ENCODE measurements at regions not wholly inside any gene's neighbourhood (a gene's known extent, or its start where the extent isn't known, plus 50 kb on each side); places are given as distances from the start of the nearest gene placed in this dataset.
A peak's percentile ranks its signal among the peaks of the same experiment; 100 is the strongest.
"Not testable (repeated sequence)": the region's sequence is repeated elsewhere in the genome, so short reads cannot be mapped to it uniquely, and the experiment has no call there.

- peak; percentile 0 for DNase-seq (ENCODE audit: low read depth)
Measured at GRCh38 chr7:65621580-65622201, 248.0 kb downstream of the ZNF92 start.

GRCh38 chr7:65631236-65631635, 241.6 kb upstream of the VKORC1L1 start:
- not testable (repeated sequence) for DNase-seq (ENCODE audit: low read depth)

DNA sequence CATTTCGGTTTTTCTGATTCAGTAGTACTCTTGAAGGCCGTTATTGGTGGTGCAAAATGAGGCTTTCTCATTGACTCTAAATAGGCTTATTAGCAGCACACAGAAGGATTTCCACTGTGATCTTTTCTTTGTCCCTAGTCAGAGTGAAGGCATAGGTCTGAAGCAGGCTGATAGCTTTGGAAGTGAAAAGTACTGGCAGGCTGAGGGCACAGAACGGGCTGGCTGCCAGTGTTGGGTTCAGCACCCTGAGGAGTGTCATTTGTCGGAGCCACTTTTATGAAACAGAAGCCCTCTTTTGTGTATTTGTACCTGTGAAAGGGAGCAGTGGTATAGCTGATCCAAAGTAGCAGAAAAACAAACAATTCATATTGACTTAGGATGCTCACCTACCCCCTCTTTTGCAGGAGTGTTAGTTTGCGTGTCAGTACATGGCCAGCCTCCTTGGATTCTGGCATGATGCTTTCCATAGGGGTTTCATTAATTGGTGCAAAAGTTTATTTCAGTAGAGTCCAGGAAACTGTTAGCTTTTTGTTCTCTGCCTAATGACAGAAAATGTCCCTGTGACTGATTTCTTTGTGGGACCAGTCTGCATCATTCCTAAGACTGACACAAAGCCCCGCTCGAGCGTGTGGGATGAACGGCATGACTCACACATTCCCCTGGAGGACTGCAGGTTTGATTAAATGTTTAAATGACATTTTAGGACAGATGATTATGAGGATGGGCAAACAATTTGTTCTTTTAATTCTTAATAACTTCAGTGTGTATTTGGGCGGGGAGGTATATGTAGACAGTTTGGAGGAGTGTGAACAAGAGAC, 239.1 kb upstream of the VKORC1L1 start:
- not testable (repeated sequence) for DNase-seq (ENCODE audit: low read depth)

DNA sequence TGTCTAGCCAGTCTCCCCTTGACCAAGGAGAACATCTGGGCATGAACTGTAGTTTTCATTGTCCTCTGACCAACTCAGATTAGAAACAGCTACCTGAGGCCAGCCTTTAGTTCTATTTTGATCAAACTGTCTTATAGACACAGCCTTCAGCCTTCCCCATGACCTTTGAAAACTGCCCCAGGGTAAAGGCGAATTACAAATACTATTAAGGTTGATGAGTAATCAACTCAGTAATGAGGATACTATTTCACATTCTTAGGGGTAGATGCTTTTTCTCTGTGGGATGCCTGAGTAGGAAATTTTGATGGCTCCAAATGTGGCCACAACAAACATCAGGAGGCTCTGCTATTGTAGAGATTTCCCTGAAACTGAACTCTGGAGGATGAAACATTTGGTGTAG, 234.0 kb upstream of the VKORC1L1 start:
- DNase-seq (ENCODE audit: low read depth), result not testable (repeated sequence)

DNA sequence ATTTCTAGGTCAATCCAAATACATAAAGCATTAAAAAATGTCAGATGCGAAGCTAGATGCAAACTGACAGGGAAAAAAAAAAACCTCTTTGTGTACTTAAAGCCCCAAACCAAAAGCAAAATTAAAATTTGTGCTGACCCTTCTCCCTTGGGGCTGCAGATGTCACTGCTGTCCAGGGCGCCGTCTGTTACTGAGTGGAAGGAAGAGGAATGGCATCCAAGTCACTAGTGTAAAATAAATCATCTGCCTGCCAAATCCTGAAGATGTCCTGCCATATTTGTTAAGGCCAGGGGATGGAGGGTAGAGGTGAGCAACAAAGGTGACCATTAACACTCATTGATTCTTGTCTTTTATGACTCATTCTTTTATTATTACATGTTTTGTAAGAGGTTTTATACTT, 233.2 kb upstream of the VKORC1L1 start:
- DNase-seq (ENCODE audit: low read depth), result not testable (repeated sequence)

DNA sequence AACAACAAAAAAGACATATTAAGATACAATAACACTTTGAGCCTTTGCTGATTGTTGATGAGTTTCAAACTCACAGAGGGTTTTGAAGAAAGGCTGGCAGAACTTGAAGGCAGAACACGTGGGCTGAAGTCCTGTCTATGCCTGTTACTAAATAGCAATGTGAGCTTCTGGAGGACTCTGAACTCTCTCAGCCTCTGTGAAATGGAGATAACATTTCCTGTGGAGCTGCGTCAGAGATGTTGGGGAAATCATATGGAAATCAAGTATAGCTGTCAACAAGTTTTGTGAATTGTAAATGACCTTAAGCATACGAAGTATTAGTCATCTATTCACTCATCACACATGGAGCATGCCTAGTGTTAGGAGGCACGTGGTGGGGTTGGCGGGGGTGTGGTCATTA, 229.4 kb upstream of the VKORC1L1 start:
- DNase-seq (ENCODE audit: low read depth), result not testable (repeated sequence)

DNA sequence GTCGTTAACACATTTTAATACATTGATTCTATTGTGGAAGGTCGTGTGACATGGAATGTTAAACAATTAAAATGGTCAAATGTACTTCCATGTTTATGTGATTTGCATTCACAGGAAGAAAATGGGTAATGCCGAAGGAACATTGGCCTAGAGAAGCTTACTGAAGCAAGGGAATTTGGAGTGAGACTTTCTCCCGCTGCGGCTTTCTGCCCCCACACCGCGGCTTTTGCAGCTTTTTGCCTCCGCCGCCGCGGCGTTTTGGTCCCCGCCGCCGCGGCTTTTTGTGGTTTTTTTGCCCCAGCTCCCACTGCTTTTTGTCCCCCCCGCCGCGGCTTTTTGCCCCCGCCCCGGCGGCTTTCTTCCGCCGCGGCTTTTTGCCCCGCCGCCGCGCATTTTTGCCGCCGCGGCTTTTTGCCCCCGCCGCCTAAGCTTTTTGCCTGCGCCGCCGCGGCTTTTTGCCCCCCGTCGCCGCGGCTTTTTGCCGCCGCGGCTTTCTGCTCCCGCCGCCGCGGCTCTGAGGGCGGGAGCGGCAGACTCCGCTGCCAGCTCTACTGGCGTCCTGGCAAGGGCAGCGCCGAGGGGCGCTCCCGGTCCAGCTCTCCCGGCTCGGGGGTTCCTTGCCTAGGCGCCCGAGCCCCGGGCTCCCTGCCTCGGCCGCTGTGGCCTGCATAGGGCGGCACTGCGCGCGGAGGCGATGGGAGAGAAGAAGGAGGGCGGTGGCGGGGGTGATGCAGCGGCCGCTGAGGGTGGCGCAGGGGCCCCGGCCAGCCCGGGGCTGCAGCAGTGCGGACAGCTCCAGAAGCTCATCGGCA, 225.5 kb upstream of the VKORC1L1 start:
- DNase-seq (ENCODE audit: low read depth), result not testable (repeated sequence)

DNA sequence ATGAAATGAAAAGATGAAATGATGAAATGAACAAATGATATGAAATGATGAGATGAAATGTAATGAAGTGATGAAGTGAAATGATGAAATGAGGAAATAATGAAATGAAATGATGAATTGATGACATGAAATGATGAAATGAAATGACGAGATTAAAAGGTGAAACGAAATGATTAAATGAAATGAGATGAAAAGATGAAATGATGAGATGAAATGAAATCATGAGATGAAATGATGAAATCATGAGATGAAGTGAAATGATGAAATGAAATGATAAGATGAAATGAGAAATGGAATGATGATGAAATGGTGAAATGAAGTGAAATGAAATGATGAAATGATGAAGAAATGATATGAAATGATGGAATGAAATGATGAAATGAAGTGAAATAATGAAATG, 221.7 kb upstream of the VKORC1L1 start:
- not testable (repeated sequence) for DNase-seq (ENCODE audit: low read depth)

DNA sequence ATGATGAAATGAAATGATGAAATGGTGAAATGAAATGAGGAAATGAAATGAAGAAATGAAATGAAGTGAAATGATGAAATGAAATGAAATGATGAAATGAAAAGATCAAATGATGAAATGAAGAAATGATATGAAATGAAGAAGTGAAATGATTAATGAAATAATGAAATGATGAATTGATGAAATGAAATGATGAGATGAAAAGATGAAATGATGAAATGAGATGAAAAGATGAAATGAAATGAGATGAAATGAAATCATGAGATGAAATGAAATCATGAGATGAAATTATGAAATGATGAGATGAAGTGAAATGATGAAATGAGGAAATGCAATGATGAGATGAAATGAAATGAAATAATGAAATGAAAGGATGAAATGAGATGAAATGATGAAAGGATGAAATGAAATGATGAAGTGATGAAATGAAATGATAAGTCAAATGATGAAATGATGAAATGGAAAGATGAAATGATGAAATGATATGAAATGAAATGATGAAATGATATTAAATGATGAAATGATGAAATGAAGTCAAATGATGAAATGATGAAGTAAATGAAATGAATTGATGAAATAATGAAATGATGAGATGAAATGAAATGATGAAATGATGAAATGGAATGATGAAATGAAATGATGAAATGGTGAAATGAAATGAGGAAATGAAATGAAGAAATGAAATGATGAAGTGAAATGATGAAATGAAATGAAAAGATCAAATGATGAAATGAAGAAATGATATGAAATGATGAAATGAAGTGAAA, 220.9 kb upstream of the VKORC1L1 start:
- DNase-seq (ENCODE audit: low read depth), result not testable (repeated sequence)

DNA sequence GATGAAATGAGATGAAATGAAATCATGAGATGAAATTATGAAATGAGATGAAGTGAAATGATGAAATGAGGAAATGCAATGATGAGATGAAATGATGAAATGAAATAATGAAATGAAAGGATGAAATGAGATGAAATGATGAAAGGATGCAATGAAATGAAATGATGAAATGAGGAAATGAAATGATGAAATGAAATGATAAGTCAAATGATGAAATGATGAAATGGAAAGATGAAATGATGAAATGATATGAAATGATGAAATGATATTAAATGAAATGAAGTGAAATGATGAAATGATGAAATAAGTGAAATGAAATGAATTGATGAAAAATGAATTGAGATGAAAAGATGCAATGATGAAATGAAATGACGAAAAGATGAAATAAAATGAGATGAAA, 220.2 kb upstream of the VKORC1L1 start:
- DNase-seq (ENCODE audit: low read depth), result not testable (repeated sequence)

GRCh38 chr7:65656494-65657188, 216.2 kb upstream of the VKORC1L1 start:
- not testable (repeated sequence) for DNase-seq (ENCODE audit: low read depth)

GRCh38 chr7:65683362-65683761, 189.5 kb upstream of the VKORC1L1 start:
- not testable (repeated sequence) for DNase-seq (ENCODE audit: low read depth)

DNA sequence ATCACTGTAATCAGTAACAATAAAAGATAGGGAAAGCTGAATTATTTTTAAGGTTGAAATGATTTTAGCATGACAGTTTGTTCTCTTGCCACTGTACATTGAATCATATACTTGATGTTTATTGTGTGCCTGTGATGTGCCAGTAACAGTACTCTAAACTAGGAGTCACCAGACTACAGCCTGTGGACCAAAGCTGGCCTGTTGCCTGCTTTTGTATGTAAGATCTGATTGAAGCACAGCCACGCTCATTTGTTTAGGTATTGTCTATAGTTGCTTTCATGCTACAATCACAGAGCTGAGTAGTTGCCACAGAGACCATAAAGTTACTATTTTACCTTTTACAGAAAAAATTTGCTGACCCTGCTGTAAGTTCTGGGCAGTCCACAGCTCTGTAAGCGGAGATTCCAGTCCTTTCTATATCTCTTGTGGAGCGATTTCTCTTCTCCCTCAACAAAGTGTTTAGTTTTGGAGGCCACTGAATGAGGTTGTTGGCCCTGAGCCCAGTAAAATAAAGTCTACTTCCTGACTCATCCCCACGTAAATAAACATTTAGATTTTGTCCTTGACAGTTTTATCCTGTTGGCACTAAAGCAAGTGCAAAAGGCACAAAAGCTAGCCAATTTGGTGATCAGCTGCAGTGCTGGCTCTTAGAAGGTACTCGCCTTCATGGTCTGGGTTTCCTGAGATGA, 173.7 kb upstream of the VKORC1L1 start:
- DNase-seq (ENCODE audit: low read depth), result not testable (repeated sequence)

DNA sequence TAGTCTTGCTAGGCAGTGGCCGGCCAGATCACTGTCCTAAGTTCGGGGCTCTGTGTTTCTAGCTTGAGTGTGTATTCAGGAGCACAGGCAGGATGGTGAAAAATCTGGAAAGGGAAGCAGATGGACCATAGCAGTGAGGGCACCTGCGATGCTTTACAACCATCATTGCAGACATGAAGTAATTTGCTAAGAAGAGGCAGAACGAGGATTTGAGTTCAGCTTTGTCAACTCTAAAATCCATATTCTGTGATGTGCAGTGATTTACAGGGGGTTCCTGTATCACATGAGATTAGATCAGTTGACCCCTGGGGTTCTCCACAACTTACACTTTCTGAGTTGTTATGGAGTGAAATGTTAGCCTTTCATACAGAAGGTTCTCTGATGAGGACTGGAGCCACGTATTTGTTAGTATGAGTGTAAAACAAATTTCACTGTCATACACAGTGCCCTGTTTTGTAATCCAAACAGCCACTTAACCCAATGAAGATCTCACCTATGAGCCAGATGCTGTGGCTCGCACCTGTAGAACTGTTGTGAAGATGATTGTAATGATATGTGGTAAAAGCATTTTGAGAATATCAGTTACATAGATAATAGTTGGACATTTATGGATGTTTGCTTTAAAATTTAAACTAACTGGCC, 173.0 kb upstream of the VKORC1L1 start:
- not testable (repeated sequence) for DNase-seq (ENCODE audit: low read depth)

GRCh38 chr7:65719123-65719798, 153.6 kb upstream of the VKORC1L1 start:
- DNase-seq (ENCODE audit: low read depth), result not testable (repeated sequence)

- DNase-seq (ENCODE audit: low read depth), result peak; percentile 44
Measured at GRCh38 chr7:65722361-65722792, 150.5 kb upstream of the VKORC1L1 start.

GRCh38 chr7:65727182-65727581, 145.7 kb upstream of the VKORC1L1 start:
- DNase-seq (ENCODE audit: low read depth), result not testable (repeated sequence)

- no peak for DNase-seq (ENCODE audit: low read depth)
Measured at GRCh38 chr7:65731129-65731528, 141.7 kb upstream of the VKORC1L1 start.

GRCh38 chr7:65731562-65732035, 141.3 kb upstream of the VKORC1L1 start:
- no peak for DNase-seq (ENCODE audit: low read depth)

Data from activated T-cell treated with anti-CD3 and anti-CD28 coated beads for 24 hours (primary cell).